Right renal cortex interstitium (tissue), 3 donors: ENCODE measurements at regions not wholly inside any gene's neighbourhood (a gene's known extent, or its start where the extent isn't known, plus 50 kb on each side); places are given as distances from the start of the nearest gene placed in this dataset.

ENCODE experiments used
- DNase-seq, 3 donors: peaks; one replicate each; pipeline ENCODE4 v3.0.0-alpha.2; 2013; ENCODE audit warnings: low read depth in 3 of 3, low spot score in 2 of 3

DNA sequence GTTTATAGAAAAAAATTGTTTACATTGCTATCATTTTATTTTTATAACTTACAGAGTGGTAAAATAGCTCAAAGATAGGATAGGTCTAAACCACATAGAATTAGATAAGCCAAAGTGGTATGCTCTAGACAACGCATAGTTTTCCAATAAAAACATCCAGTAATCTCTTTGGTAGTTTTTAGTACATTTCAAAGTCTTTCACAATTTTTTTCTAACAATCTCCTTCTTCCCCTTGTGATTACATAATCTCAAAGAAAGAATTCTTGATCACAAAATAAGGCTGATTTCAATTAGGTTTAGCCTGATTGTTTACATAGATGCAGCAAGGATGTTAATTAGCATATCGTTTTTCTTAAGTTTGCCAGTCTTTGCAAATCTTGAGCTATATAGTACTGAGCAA is 460.0 kb downstream of the FUT8 start:
- DNase-seq: no peak

DNA sequence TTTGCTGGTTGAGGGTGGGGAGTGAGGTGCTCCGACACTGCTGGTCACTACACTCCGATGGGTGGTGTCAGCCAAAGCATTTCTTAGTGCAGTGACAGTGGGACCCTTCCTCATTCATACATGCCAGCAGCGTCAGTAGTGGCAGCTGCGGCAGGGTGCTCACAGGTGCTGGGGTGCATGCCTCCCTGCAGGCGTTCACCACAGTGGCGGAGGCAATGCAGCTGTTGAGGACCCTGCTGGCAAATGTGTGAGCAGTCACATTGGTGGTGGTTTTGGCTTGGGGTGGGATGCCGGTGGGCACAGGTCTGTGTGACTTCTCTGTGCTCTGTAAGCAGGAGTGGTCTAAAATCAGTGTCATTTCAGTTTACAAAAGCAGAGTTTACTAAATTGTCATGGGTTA is 464.6 kb downstream of the FUT8 start:
- no peak for DNase-seq

DNA sequence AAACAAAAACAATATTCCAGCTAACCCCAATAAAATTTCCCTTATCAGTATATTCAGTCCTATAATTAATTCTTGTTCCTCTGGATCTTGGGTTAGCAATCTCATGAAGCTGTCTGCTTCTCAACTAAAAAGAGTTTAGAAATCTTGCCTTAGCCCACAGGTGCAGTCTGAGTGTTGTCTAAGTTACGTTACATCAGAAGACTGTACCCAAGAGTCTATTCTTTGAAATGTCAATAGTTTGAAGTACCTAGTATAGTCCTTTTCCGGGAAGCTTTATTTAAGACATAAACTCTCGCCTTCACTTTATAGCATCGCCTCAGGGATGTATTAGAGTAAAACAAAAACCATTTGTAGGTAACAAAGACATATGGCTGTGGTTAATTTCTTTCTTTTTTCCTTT is 465.1 kb downstream of the FUT8 start:
- DNase-seq: no peak

DNA sequence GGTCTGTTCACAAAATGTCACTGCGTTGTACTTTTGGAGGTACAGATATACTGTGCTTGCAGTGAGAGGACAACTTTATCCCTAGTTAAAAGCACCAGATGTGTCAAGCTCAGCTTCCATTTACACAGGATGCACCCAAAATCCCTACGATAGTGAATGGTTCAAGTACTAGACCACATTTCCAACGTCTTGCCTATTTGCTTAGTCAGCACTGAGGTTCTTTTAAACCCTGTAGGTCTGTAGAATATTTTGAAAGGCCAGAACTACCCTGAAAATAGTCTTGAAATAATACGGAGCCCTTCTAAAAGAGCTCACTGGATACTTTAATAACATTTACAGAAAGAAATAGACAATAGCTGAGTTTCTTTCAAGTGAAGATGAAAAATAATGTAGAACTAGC is 466.1 kb downstream of the FUT8 start:
- DNase-seq: no peak

DNA sequence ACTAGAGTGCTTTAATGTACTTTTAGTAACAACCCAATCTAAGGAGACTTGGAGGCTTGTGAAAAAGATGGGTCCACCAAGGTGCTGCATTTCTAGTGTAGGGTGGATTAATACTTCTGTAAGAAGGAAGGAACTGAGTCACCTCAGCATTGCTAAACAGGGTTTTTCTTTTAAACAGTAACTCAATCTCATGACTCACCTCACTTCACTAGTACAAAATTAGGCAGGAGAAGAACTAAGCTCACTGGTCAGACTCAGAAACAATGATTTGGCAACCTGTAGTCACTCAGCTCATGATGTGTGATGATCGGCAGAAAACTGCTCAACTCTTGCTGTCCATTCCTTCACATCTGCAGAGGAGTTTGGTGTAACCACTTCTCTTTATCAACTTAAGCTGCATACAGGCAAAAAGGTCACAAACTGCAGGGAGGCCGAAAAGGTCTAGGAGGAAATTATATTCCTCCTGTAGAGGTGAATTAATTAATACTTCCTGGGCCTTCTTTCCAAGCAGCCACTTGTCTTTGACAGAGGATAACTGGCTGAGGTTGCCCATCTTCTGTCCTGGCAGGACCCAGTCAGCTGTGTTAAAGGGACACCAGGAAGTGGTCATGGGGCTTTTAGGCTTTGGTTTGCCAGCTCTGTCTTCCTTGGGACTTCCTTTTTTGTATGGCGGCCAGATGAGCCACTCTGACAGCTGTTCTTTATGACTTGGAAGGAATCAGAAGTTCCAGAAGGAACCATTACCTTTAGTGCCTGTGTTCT is 466.9 kb downstream of the FUT8 start:
- DNase-seq: no peak

GRCh38 chr14:65880507-65880906 is 468.0 kb downstream of the FUT8 start:
- DNase-seq: no peak

DNA sequence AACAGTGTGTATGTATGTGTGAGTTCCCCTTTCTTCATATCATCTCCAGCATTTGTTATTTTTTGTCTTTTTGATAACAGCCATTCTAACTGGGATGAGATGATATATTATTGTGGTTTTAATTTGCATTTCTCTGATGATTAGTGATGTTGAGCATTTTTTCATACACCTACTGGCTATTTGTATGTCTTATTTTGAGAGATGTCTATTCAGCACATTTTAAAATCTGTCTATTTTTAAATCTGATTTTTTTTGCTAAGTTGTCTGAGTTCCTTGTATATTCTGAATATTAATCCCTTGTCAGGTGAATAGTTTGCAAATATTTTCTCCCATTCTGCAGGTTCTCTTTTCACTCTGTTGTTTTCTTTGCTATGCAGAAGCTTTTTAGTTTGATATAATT is 469.1 kb downstream of the FUT8 start:
- no peak for DNase-seq

DNA sequence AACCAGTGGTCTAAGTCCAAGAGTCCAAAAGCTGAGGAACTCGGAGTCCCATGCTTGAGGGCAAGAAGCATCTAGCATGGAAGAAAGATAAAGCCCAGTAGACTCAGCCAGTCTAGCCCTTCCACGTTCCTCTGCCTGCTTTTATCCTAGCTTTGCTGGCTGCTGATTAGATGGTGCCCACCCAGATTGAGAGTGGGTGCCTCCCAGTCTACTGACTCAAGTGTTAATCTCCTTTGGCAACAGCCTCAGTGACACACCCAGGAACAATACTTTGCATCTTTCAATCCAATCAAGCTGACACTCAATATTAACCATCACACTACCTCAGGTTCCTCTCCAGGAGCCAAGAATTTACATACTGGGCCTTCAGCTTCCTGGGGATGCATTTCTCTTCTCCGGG is 476.1 kb downstream of the FUT8 start:
- DNase-seq: no peak

GRCh38 chr14:65892315-65892714 is 479.8 kb downstream of the FUT8 start:
- no peak for DNase-seq

GRCh38 chr14:65900164-65900563 is 487.6 kb downstream of the FUT8 start:
- DNase-seq: no peak

DNA sequence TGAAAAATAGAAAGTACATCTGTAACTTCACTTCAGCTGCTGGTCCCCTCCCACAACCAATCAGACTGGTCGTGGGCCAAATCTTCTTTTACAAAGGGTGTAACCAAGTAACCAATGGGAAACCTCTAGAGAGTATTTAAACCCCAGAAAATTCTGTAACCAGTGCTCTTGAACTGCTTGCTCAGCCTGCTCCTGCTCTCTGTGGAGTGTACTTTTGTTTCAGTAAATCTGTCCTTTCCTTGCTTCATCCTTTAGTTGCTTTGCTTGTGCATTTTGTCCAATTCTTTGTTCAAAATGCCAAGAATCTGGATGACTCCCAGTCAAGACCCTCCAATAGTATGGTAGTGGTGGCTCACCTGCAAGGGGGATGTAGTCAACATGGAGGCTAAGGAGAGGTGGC is 489.1 kb downstream of the FUT8 start:
- no peak for DNase-seq

GRCh38 chr14:65904988-65905387 is 492.5 kb downstream of the FUT8 start:
- DNase-seq: no peak

- no peak for DNase-seq
Measured at GRCh38 chr14:65906344-65906743, 493.8 kb downstream of the FUT8 start.

GRCh38 chr14:65906948-65907347 is 494.4 kb downstream of the FUT8 start:
- no peak for DNase-seq

GRCh38 chr14:65910108-65910786 is 497.7 kb downstream of the FUT8 start:
- no peak for DNase-seq

DNA sequence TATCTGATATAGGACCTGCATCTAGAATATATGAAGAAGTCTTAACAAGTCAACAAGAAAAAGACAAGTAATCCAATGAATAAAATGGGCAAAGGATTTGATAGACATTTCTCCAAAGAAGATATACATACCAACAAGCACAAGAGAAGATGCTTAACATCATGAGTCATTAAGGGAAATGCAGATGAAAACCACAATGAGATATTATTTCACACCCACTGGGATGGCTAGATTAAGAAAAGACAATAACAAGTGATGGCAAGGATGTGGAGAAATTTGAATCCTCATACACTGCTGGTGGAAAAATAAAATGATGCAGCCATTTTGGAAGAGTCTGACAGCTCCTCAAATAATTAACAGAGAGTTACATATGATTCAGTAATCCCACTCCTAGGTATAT is 502.6 kb downstream of the FUT8 start:
- no peak for DNase-seq

DNA sequence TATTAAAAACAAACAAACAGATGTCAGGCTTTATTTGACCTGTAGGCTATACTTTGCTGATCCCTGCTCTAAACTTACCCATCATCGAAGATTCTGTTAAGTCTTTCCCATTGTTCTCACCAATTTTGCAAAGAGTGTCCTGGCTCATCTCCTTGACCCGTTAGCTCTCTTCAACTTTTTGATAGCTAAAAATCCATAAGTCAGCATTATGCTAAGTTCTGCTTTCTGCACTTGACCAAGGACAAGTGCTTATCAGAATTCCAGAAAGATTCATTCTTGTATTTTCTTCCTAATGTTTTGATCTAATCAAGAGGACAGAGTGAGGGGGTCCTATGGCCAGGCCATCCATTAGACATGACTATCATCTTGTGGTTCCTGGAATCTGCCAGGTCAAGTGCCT is 503.5 kb downstream of the FUT8 start:
- no peak for DNase-seq

DNA sequence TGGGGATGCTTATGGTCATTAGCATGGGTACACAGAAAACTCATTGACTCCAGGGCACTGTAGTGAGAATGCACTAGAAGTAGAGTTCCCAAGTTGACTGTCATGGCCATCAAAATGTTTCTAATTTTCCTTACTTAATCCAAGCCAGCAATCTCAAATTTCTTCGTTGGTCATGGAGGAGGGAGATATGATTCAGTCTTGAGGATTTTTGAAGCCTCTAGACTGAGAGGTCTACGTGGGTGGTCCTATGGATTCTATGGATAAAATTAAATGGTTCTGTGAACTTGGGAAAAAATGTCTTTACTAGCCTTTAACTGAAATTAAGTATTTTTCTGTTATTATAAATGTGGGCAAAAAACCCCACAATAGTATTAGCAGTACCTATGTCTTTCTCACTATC is 508.5 kb downstream of the FUT8 start:
- DNase-seq: no peak

- no peak for DNase-seq
Measured at GRCh38 chr14:65922142-65922541, 509.6 kb downstream of the FUT8 start.

- no peak for DNase-seq
Measured at GRCh38 chr14:65926504-65926903, 514.0 kb downstream of the FUT8 start.

- DNase-seq: no peak
Measured at GRCh38 chr14:65926935-65927700, 514.6 kb downstream of the FUT8 start.

DNA sequence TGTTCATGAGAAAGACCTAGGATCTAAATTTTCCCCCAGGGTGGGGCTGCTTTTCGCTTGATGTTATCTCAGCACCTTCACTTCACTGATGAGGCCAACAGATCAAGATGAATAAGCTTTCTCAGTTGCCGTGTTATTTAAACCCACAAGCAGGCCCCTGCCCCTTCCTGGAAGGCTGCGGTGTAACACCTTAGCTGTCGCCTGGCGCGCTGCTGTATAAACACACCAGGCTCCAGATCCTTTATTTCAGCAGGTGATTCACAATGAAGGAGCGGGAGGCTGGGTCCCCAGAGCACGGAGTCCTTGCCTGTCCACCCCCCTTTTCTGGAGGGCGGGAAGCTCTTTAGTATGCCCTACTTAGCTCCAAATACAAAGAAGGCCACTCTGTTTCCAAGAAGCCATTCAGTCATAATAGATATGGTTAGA is 515.4 kb downstream of the FUT8 start:
- DNase-seq: no peak
